ENCODE measurements at regions not wholly inside any gene's neighbourhood (a gene's known extent, or its start where the extent isn't known, plus 50 kb on each side); places are given as distances from the start of the nearest gene placed in this dataset.
"Not testable (repeated sequence)": the region's sequence is repeated elsewhere in the genome, so short reads cannot be mapped to it uniquely, and the experiment has no call there.

- no peak for DNase-seq (ENCODE audit: low spot score)
Observed at GRCh38 chr7:108813251-108814014, 243.8 kb downstream of the DNAJB9 start.

GRCh38 chr7:108815815-108816214, 246.1 kb downstream of the DNAJB9 start:
- no peak for DNase-seq (ENCODE audit: low spot score)

- no peak for DNase-seq (ENCODE audit: low spot score)
Observed at GRCh38 chr7:108818742-108819141, 249.1 kb downstream of the DNAJB9 start.

- no peak for DNase-seq (ENCODE audit: low spot score)
Observed at GRCh38 chr7:108824840-108825580, 255.3 kb downstream of the DNAJB9 start.

GRCh38 chr7:108825581-108825909, 255.9 kb downstream of the DNAJB9 start:
- no peak for DNase-seq (ENCODE audit: low spot score)

GRCh38 chr7:108836256-108836655, 266.6 kb downstream of the DNAJB9 start:
- no peak for DNase-seq (ENCODE audit: low spot score)

GRCh38 chr7:108838198-108838597, 268.5 kb downstream of the DNAJB9 start:
- DNase-seq (ENCODE audit: low spot score), result no peak

GRCh38 chr7:108839076-108839475, 269.4 kb downstream of the DNAJB9 start:
- DNase-seq (ENCODE audit: low spot score), result no peak

- DNase-seq (ENCODE audit: low spot score), result no peak
Observed at GRCh38 chr7:108845951-108846350, 276.3 kb downstream of the DNAJB9 start.

- DNase-seq (ENCODE audit: low spot score), result no peak
Observed at GRCh38 chr7:108846471-108846870, 276.8 kb downstream of the DNAJB9 start.

GRCh38 chr7:108848486-108848885, 278.8 kb downstream of the DNAJB9 start:
- no peak for DNase-seq (ENCODE audit: low spot score)

GRCh38 chr7:108860615-108861014, 290.9 kb downstream of the DNAJB9 start:
- DNase-seq (ENCODE audit: low spot score), result no peak

- DNase-seq (ENCODE audit: low spot score), result no peak
Observed at GRCh38 chr7:108861071-108861470, 291.4 kb downstream of the DNAJB9 start.

GRCh38 chr7:108863227-108863848, 293.7 kb downstream of the DNAJB9 start:
- no peak for DNase-seq (ENCODE audit: low spot score)

- DNase-seq (ENCODE audit: low spot score), result no peak
Observed at GRCh38 chr7:108869070-108869469, 299.4 kb downstream of the DNAJB9 start.

GRCh38 chr7:108875139-108875538, 305.5 kb downstream of the DNAJB9 start:
- no peak for DNase-seq (ENCODE audit: low spot score)

- no peak for DNase-seq (ENCODE audit: low spot score)
Observed at GRCh38 chr7:108890862-108891261, 321.2 kb downstream of the DNAJB9 start.

GRCh38 chr7:108908456-108908855, 338.8 kb downstream of the DNAJB9 start:
- DNase-seq (ENCODE audit: low spot score), result no peak

GRCh38 chr7:108911016-108911415, 341.3 kb downstream of the DNAJB9 start:
- no peak for DNase-seq (ENCODE audit: low spot score)

- DNase-seq (ENCODE audit: low spot score), result no peak
Observed at GRCh38 chr7:108920490-108920889, 350.8 kb downstream of the DNAJB9 start.

GRCh38 chr7:108943048-108943447, 373.4 kb downstream of the DNAJB9 start:
- not testable (repeated sequence) for DNase-seq (ENCODE audit: low spot score)

GRCh38 chr7:108947526-108947925, 377.9 kb downstream of the DNAJB9 start:
- DNase-seq (ENCODE audit: low spot score), result no peak

GRCh38 chr7:108972004-108972403, 402.3 kb downstream of the DNAJB9 start:
- DNase-seq (ENCODE audit: low spot score), result no peak
